ENCODE measurements at regions not wholly inside any gene's neighbourhood (a gene's known extent, or its start where the extent isn't known, plus 50 kb on each side); places are given as distances from the start of the nearest gene placed in this dataset.

- no peak for TF ChIP-seq CTCF (IDR thresholded peaks at IDR 0.05; ENCODE audit: insufficient read depth, low read depth, low read length)
- POLR2A ChIA-PET, result no interaction called here
- no peak for DNase-seq (ENCODE audit: low read depth)
- CTCF ChIA-PET, result interaction anchor here (0.6 kb wide), 1 partner anchor 45 kb away, joined by 3 read pairs; no protein-coding TSS in a partner anchor
- Histone ChIP-seq H3K27me3 (ENCODE audit: control insufficient read depth, insufficient read depth, low read length) (peaks cover 7% of the 10 kb centered on the region), H3K4me3 (ENCODE audit: low read depth, low read length) (no peak overlapping the region), H3K36me3 (ENCODE audit: control insufficient read depth, insufficient read depth, low read length) (no peaks in the 10 kb centered on the region)
Observed at GRCh38 chr9:126067031-126067734, 259.4 kb upstream of the MVB12B start.

GRCh38 chr9:126068534-126069230 is 257.9 kb upstream of the MVB12B start:
- no peak for DNase-seq (ENCODE audit: low read depth)
- CTCF ChIA-PET, result interaction anchor here (1.0 kb wide), 1 partner anchor 510 kb away, joined by 3 read pairs; no protein-coding TSS in a partner anchor
- no peak for TF ChIP-seq CTCF (IDR thresholded peaks at IDR 0.05; ENCODE audit: insufficient read depth, low read depth, low read length)
- Histone ChIP-seq H3K36me3 (ENCODE audit: control insufficient read depth, insufficient read depth, low read length) (no peaks in the 10 kb centered on the region), H3K4me3 (ENCODE audit: low read depth, low read length) (no peak overlapping the region), H3K27me3 (ENCODE audit: control insufficient read depth, insufficient read depth, low read length) (peaks cover 8% of the 10 kb centered on the region)
- POLR2A ChIA-PET, result no interaction called here

GRCh38 chr9:126069400-126069955 is 257.2 kb upstream of the MVB12B start:
- ChIA-PET CTCF (interaction anchor here (0.9 kb wide), 1 partner anchor 45 kb away, joined by 3 read pairs; no protein-coding TSS in a partner anchor), POLR2A (no interaction called here)
- no peak for DNase-seq (ENCODE audit: low read depth)
- H3K4me3 ChIP-seq (ENCODE audit: low read depth, low read length), result no peak overlapping the region
- peaks cover 8% of the 10 kb centered on the region for H3K27me3 ChIP-seq (ENCODE audit: control insufficient read depth, insufficient read depth, low read length)
- H3K36me3 ChIP-seq (ENCODE audit: control insufficient read depth, insufficient read depth, low read length), result no peaks in the 10 kb centered on the region
- TF ChIP-seq CTCF (IDR thresholded peaks at IDR 0.05; ENCODE audit: insufficient read depth, low read depth, low read length), result no peak

GRCh38 chr9:126070058-126070655 is 256.5 kb upstream of the MVB12B start:
- Histone ChIP-seq H3K27me3 (ENCODE audit: control insufficient read depth, insufficient read depth, low read length) (peaks cover 8% of the 10 kb centered on the region), H3K36me3 (ENCODE audit: control insufficient read depth, insufficient read depth, low read length) (no peaks in the 10 kb centered on the region), H3K4me3 (ENCODE audit: low read depth, low read length) (no peak overlapping the region)
- DNase-seq (ENCODE audit: low read depth), result no peak
- no peak for TF ChIP-seq CTCF (IDR thresholded peaks at IDR 0.05; ENCODE audit: insufficient read depth, low read depth, low read length)
- CTCF ChIA-PET, result interaction anchor here (0.9 kb wide), 1 partner anchor 44 kb away, joined by 3 read pairs; no protein-coding TSS in a partner anchor
- POLR2A ChIA-PET, result no interaction called here
